CD4-positive, CD25-positive, alpha-beta regulatory T cell (primary cell): ENCODE measurements at regions not wholly inside any gene's neighbourhood (a gene's known extent, or its start where the extent isn't known, plus 50 kb on each side); places are given as distances from the start of the nearest gene placed in this dataset.
"Not testable (repeated sequence)": the region's sequence is repeated elsewhere in the genome, so short reads cannot be mapped to it uniquely, and the experiment has no call there.

Experiments
- ATAC-seq, 2 donors: fragments of 150-1000 bp; cut with Tn5 transposase; one replicate each; pipeline ENCODE4 v1.10.0; 2021; ENCODE audit warnings: low read depth in 2 of 2, moderate number of reproducible peaks in 2 of 2, moderate library complexity in 1 of 2
- DNase-seq, 3 donors: peaks; one replicate each; pipeline versions ENCODE4 v3.0.0 to v3.0.0-alpha.2; 2012 to 2022; ENCODE audit warnings: mixed read lengths in 1 of 3
- H3K27ac ChIP-seq: one replicate; pipeline ENCODE4 v1.7.0; 2013; ENCODE audit warnings: mild to moderate bottlenecking, low read length; ENCODE audit not compliant: insufficient read depth, poor library complexity, severe bottlenecking
- H3K27me3 ChIP-seq: one replicate; pipeline ENCODE4 v1.7.0; 2013; ENCODE audit warnings: low read length; ENCODE audit not compliant: control insufficient read depth, insufficient read depth
- H3K36me3 ChIP-seq: one replicate; pipeline ENCODE4 v1.7.0; 2013; ENCODE audit warnings: mild to moderate bottlenecking, low read length, moderate library complexity; ENCODE audit not compliant: control insufficient read depth, insufficient read depth
- H3K4me1 ChIP-seq: 2 replicates; pipeline ENCODE4 v1.7.0; 2013; ENCODE audit warnings: mild to moderate bottlenecking, low read length; ENCODE audit not compliant: insufficient read depth, control insufficient read depth, poor library complexity, severe bottlenecking
- H3K4me3 ChIP-seq: one replicate; pipeline ENCODE4 v1.7.0; 2013; ENCODE audit warnings: low read depth, mild to moderate bottlenecking, low read length, moderate library complexity
- H3K9me3 ChIP-seq, 2 experiments: 1 replicate in 1 of 2; 2 replicates in 1 of 2; pipeline ENCODE4 v1.7.0; 2013; ENCODE audit warnings: low read length in 2 of 2, mild to moderate bottlenecking in 1 of 2, moderate library complexity in 1 of 2; ENCODE audit not compliant: control insufficient read depth in 2 of 2
- H3K27ac Mint-ChIP-seq, 3 donors: one replicate each; pipeline ENCODE4 v1.8.0; 2020 to 2022; ENCODE audit warnings: mild to moderate bottlenecking in 3 of 3, mixed read lengths in 3 of 3, moderate library complexity in 2 of 3
- H3K27me3 Mint-ChIP-seq: one replicate; pipeline ENCODE4 v1.8.0; 2022; ENCODE audit warnings: mild to moderate bottlenecking, mixed read lengths
- H3K36me3 Mint-ChIP-seq: one replicate; pipeline ENCODE4 v1.8.0; 2020; ENCODE audit warnings: mixed read lengths
- H3K4me1 Mint-ChIP-seq, 4 donors: one replicate each; pipeline ENCODE4 v1.8.0; 2020 to 2022; ENCODE audit warnings: mixed read lengths in 4 of 4, mild to moderate bottlenecking in 1 of 4
- H3K4me3 Mint-ChIP-seq, 4 donors: one replicate each; pipeline ENCODE4 v1.8.0; 2020 to 2022; ENCODE audit warnings: mild to moderate bottlenecking in 4 of 4, mixed read lengths in 4 of 4, moderate library complexity in 3 of 4
- H3K9me3 Mint-ChIP-seq, 7 donors: one replicate each; pipeline ENCODE4 v1.8.0; 2020 to 2022; ENCODE audit warnings: mixed read lengths in 7 of 7, mild to moderate bottlenecking in 3 of 7, moderate library complexity in 2 of 7

- Histone ChIP-seq H3K27ac (no peak overlapping the region), H3K4me3 (no peak overlapping the region), H3K36me3 (no peaks in the 10 kb centered on the region), H3K4me1 (no peaks in the 10 kb centered on the region), H3K9me3 (no peaks in the 10 kb centered on the region), H3K27me3 (no peaks in the 10 kb centered on the region)
- Mint-ChIP-seq H3K4me3 (no peak overlapping the region), H3K36me3 (no peaks in the 10 kb centered on the region), H3K9me3 (peaks cover 0 to 3% (median 0%) of the 10 kb centered on the region in 7 donors), H3K4me1 (no peaks in the 10 kb centered on the region), H3K27me3 (no peaks in the 10 kb centered on the region), H3K27ac (no peak overlapping the region)
- ATAC-seq = no peak
- DNase-seq = no peak
Measured at GRCh38 chr1:209109001-209109785, 474.3 kb upstream of the CAMK1G start.

DNA sequence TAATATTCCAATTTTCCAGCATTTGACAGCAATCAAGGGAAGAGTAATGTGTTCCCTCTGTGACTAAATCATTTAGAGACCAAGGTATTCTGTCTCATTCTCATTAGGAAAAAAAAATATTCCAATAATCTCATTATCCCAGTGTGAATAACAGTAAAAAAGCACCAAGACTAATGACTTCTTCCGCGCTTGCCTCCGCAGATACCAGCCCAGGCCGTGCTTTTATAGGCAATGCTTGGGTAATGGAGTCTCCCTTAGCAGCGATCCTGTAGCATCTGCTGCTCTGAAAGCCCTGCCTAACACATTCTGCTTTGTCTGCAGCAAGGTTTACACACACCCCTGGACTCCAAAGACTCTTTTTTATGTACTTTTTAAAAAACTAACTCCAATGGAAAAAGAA is 470.0 kb upstream of the CAMK1G start:
- Mint-ChIP-seq H3K4me1 (no peaks in the 10 kb centered on the region), H3K9me3 (peaks cover 0 to 3% (median 0%) of the 10 kb centered on the region in 7 donors), H3K27ac (no peak overlapping the region), H3K36me3 (no peaks in the 10 kb centered on the region), H3K27me3 (no peaks in the 10 kb centered on the region), H3K4me3 (no peak overlapping the region)
- H3K4me3 ChIP-seq = no peak overlapping the region
- H3K9me3 ChIP-seq = no peaks in the 10 kb centered on the region
- H3K4me1 ChIP-seq = no peaks in the 10 kb centered on the region
- no peak for ATAC-seq
- no peak overlapping the region for H3K27ac ChIP-seq
- no peaks in the 10 kb centered on the region for H3K36me3 ChIP-seq
- H3K27me3 ChIP-seq = no peaks in the 10 kb centered on the region
- no peak for DNase-seq

DNA sequence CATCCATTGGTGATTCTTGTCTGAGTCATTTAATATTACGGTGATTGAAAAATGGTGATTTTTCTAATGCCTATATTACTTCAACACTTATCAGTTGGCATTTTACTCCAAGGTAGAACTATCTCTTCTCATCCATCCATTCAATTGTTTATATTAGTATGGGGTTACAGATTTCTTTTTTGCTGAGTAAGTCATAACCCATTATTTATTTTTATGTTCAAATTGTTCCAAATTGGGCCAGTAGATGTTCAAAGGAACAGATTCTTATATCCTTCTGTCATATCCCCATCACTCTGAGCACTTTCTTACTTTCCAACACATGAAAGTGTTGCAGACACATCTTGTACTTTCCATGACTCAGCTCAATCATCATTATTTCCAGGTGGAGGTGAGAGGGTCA is 466.8 kb upstream of the CAMK1G start:
- no peaks in the 10 kb centered on the region for H3K9me3 ChIP-seq
- H3K4me3 Mint-ChIP-seq = no peak overlapping the region
- ATAC-seq = no peak
- H3K9me3 Mint-ChIP-seq = peaks cover 0 to 6% (median 0%) of the 10 kb centered on the region in 7 donors
- H3K36me3 ChIP-seq = no peaks in the 10 kb centered on the region
- H3K27me3 Mint-ChIP-seq = peaks cover 4% of the 10 kb centered on the region
- H3K4me3 ChIP-seq = no peak overlapping the region
- H3K27me3 ChIP-seq = no peaks in the 10 kb centered on the region
- no peak overlapping the region for H3K27ac ChIP-seq
- no peak overlapping the region for H3K27ac Mint-ChIP-seq
- no peaks in the 10 kb centered on the region for H3K36me3 Mint-ChIP-seq
- DNase-seq = no peak
- H3K4me1 Mint-ChIP-seq = no peaks in the 10 kb centered on the region
- no peaks in the 10 kb centered on the region for H3K4me1 ChIP-seq

GRCh38 chr1:209123601-209124000 is 459.9 kb upstream of the CAMK1G start:
- Histone ChIP-seq H3K4me3 (no peak overlapping the region), H3K36me3 (no peaks in the 10 kb centered on the region), H3K9me3 (no peaks in the 10 kb centered on the region), H3K27me3 (no peaks in the 10 kb centered on the region), H3K27ac (no peak overlapping the region), H3K4me1 (no peaks in the 10 kb centered on the region)
- Mint-ChIP-seq H3K36me3 (no peaks in the 10 kb centered on the region), H3K9me3 (peaks cover 0 to 10% (median 2%) of the 10 kb centered on the region in 7 donors), H3K4me3 (no peak overlapping the region), H3K27ac (no peak overlapping the region), H3K4me1 (no peaks in the 10 kb centered on the region), H3K27me3 (peaks cover 5% of the 10 kb centered on the region)
- DNase-seq = no peak
- no peak for ATAC-seq

- H3K9me3 Mint-ChIP-seq, H3K36me3 Mint-ChIP-seq, ATAC-seq, H3K27ac Mint-ChIP-seq, H3K4me1 ChIP-seq, H3K4me1 Mint-ChIP-seq, H3K4me3 ChIP-seq, DNase-seq, H3K4me3 Mint-ChIP-seq, H3K9me3 ChIP-seq, H3K36me3 ChIP-seq, H3K27me3 ChIP-seq, H3K27ac ChIP-seq, H3K27me3 Mint-ChIP-seq: not testable (repeated sequence)
Measured at GRCh38 chr1:209129091-209129490, 454.4 kb upstream of the CAMK1G start.

DNA sequence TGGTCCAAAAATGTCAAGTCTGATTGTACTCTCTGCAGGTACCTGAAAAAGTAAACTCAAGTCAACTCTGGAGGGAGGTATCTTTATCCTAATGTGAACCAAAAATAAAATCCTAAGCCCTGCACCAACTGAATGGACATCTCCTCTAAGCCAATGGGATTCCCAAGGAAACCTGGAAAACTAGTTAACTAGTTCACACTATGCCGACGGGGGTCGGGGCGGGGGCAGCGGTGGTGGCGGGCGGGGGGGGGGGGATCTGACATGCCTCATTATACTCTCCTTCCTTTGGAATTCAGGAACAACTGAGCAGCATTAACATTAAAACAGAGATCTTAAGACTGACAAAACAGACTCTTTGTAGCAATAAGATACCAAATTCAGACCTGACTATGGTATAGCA is 452.6 kb upstream of the CAMK1G start:
- DNase-seq = no peak

DNA sequence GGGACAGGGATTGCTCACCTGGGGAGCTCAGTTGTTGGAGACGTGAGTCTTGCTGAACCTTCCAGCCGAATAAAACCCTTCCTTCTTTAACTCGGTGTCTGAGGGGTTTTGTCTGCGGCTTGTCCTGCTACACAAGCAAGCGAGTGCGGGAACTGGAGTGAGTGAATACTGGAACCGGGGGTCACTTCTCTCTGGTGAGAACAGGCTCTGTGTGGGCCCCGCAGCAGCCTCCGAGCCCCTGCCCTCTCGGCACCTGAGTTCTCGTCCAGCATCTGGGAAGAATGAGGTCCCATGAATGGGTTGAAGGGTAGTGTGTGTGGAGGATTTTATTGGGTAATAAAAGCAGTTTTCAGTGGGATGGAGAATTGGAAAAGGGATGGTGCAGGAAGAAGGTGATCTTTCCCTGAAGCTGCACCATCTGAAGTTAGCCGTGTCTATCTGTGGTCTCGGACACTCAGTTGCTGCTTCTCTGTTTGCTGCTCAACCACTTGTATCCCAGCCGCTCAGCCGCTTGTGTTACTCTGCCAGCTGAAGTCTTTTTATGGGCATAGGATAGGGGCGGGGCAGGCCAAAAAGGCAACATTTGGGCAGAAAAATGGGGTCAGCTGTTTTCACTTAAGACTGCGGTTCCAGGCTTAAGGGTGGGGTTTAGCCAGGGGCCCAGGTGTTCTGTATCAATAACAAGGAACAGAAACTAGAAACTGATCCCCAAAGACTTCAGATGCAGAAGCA is 450.6 kb upstream of the CAMK1G start:
- no peak overlapping the region for H3K4me3 Mint-ChIP-seq
- Histone ChIP-seq H3K4me3 (no peak overlapping the region), H3K9me3 (no peaks in the 10 kb centered on the region), H3K27ac (no peak overlapping the region), H3K4me1 (no peaks in the 10 kb centered on the region), H3K27me3 (no peaks in the 10 kb centered on the region), H3K36me3 (no peaks in the 10 kb centered on the region)
- DNase-seq (no peak), ATAC-seq (no peak)
- no peak overlapping the region for H3K27ac Mint-ChIP-seq
- peaks cover 0 to 5% (median 4%) of the 10 kb centered on the region in 7 donors for H3K9me3 Mint-ChIP-seq
- no peaks in the 10 kb centered on the region for H3K36me3 Mint-ChIP-seq
- H3K4me1 Mint-ChIP-seq = no peaks in the 10 kb centered on the region
- no peaks in the 10 kb centered on the region for H3K27me3 Mint-ChIP-seq

More for the DNA sequence above, 452.6 kb upstream of the CAMK1G start:
- H3K36me3 ChIP-seq = no peaks in the 10 kb centered on the region
- peaks cover 0 to 7% (median 5%) of the 10 kb centered on the region in 7 donors for H3K9me3 Mint-ChIP-seq
- H3K4me3 Mint-ChIP-seq = no peak overlapping the region
- H3K4me1 Mint-ChIP-seq = no peaks in the 10 kb centered on the region
- no peak overlapping the region for H3K27ac Mint-ChIP-seq
- ATAC-seq = no peak
- H3K27me3 Mint-ChIP-seq = no peaks in the 10 kb centered on the region
- no peak overlapping the region for H3K4me3 ChIP-seq
- H3K27me3 ChIP-seq = no peaks in the 10 kb centered on the region
- H3K27ac ChIP-seq = no peak overlapping the region
- H3K4me1 ChIP-seq = no peaks in the 10 kb centered on the region
- no peaks in the 10 kb centered on the region for H3K36me3 Mint-ChIP-seq
- H3K9me3 ChIP-seq = no peaks in the 10 kb centered on the region

GRCh38 chr1:209134001-209134400 is 449.5 kb upstream of the CAMK1G start:
- no peaks in the 10 kb centered on the region for H3K9me3 ChIP-seq
- no peak overlapping the region for H3K27ac Mint-ChIP-seq
- H3K4me3 Mint-ChIP-seq = no peak overlapping the region
- no peak for DNase-seq
- no peaks in the 10 kb centered on the region for H3K4me1 ChIP-seq
- H3K36me3 ChIP-seq = no peaks in the 10 kb centered on the region
- no peaks in the 10 kb centered on the region for H3K27me3 ChIP-seq
- no peak overlapping the region for H3K27ac ChIP-seq
- H3K9me3 Mint-ChIP-seq = peaks cover 0 to 5% (median 4%) of the 10 kb centered on the region in 7 donors
- H3K4me3 ChIP-seq = no peak overlapping the region
- no peaks in the 10 kb centered on the region for H3K27me3 Mint-ChIP-seq
- ATAC-seq = no peak
- no peaks in the 10 kb centered on the region for H3K4me1 Mint-ChIP-seq
- no peaks in the 10 kb centered on the region for H3K36me3 Mint-ChIP-seq
